H9 (cell line): ENCODE measurements at regions not wholly inside any gene's neighbourhood (a gene's known extent, or its start where the extent isn't known, plus 50 kb on each side); places are given as distances from the start of the nearest gene placed in this dataset.
A peak's percentile ranks its signal among the peaks of the same experiment; 100 is the strongest.

ENCODE experiments used
- DNase-seq: peaks from one replicate; pipeline ENCODE4 v3.0.0-alpha.2; 2017
- H2AFZ ChIP-seq: one replicate; pipeline ENCODE4 v1.6.1; 2013; ENCODE audit warnings: mild to moderate bottlenecking, low read length, control low read depth, moderate library complexity
- H2AK5ac ChIP-seq: 2 replicates; pipeline ENCODE4 v1.6.1; 2013; ENCODE audit warnings: low read length, control low read depth, mixed read lengths; ENCODE audit not compliant: insufficient read length
- H2BK120ac ChIP-seq: one replicate; pipeline ENCODE4 v1.6.1; 2013; ENCODE audit warnings: low read depth, mild to moderate bottlenecking, low read length, control low read depth, inconsistent platforms; ENCODE audit not compliant: poor library complexity, severe bottlenecking
- H2BK12ac ChIP-seq: 2 replicates; pipeline ENCODE4 v1.6.1; 2013; ENCODE audit warnings: low read length, control low read depth, mixed read lengths, low read depth; ENCODE audit not compliant: insufficient read length
- H2BK15ac ChIP-seq: 2 replicates; pipeline ENCODE4 v1.6.1; 2013; ENCODE audit warnings: low read depth, low read length, control low read depth
- H2BK20ac ChIP-seq: one replicate; pipeline ENCODE4 v1.6.1; 2013; ENCODE audit warnings: low read depth, mild to moderate bottlenecking, low read length, control low read depth, inconsistent platforms; ENCODE audit not compliant: poor library complexity, severe bottlenecking
- H2BK5ac ChIP-seq: 2 replicates; pipeline ENCODE4 v1.6.1; 2013; ENCODE audit warnings: low read length, control low read depth, mixed read lengths; ENCODE audit not compliant: insufficient read length
- H3K14ac ChIP-seq: 2 replicates; pipeline ENCODE4 v1.6.1; 2013; ENCODE audit warnings: low read length, control low read depth; ENCODE audit not compliant: insufficient read depth
- H3K18ac ChIP-seq: 2 replicates; pipeline ENCODE4 v1.6.1; 2013; ENCODE audit warnings: low read depth, mild to moderate bottlenecking, mixed read lengths, low read length, control low read depth; ENCODE audit not compliant: insufficient read length
- H3K23ac ChIP-seq: 2 replicates; pipeline ENCODE4 v1.6.1; 2013; ENCODE audit warnings: low read length, control low read depth, mixed read lengths, low read depth; ENCODE audit not compliant: insufficient read length
- H3K23me2 ChIP-seq: 2 replicates; pipeline ENCODE4 v1.6.1; 2013; ENCODE audit warnings: low read depth, mild to moderate bottlenecking, mixed read lengths, low read length, control low read depth; ENCODE audit not compliant: insufficient read length, poor library complexity, severe bottlenecking
- H3K27ac ChIP-seq: 2 replicates; pipeline ENCODE4 v1.5.1; 2013; ENCODE audit warnings: low read length, control low read depth, mixed read lengths, low read depth; ENCODE audit not compliant: insufficient read length
- H3K27me3 ChIP-seq: 2 replicates; pipeline ENCODE4 v1.6.1; 2013; ENCODE audit warnings: low read length, control low read depth, inconsistent platforms; ENCODE audit not compliant: insufficient read depth
- H3K4ac ChIP-seq: 2 replicates; pipeline ENCODE4 v1.6.1; 2013; ENCODE audit warnings: low read depth, mild to moderate bottlenecking, control low read depth, inconsistent platforms, low read length, moderate library complexity
- H3K4me1 ChIP-seq: 2 replicates; pipeline ENCODE4 v1.6.1; 2013; ENCODE audit warnings: low read length, control low read depth, inconsistent platforms; ENCODE audit not compliant: insufficient read depth
- H3K4me2 ChIP-seq: 2 replicates; pipeline ENCODE4 v1.6.1; 2013; ENCODE audit warnings: low read length, control low read depth, mixed read lengths; ENCODE audit not compliant: insufficient read length, insufficient read depth
- H3K56ac ChIP-seq: 2 replicates; pipeline ENCODE4 v1.6.1; 2013; ENCODE audit warnings: low read depth, mild to moderate bottlenecking, mixed read lengths, low read length, control low read depth; ENCODE audit not compliant: insufficient read length
- H3K79me1 ChIP-seq: 2 replicates; pipeline ENCODE4 v1.6.1; 2013; ENCODE audit warnings: low read depth, mild to moderate bottlenecking, moderate library complexity, low read length, control low read depth, inconsistent platforms; ENCODE audit not compliant: insufficient read depth, poor library complexity, severe bottlenecking
- H3K79me2 ChIP-seq: 2 replicates; pipeline ENCODE4 v1.6.1; 2013; ENCODE audit warnings: low read length, control low read depth, inconsistent platforms; ENCODE audit not compliant: insufficient read depth
- H3K9ac ChIP-seq: 2 replicates; pipeline ENCODE4 v1.6.1; 2013; ENCODE audit warnings: low read length, control low read depth, mixed read lengths; ENCODE audit not compliant: insufficient read length; ENCODE audit errors: extremely low read depth
- H3K9me3 ChIP-seq: one replicate; pipeline ENCODE4 v1.6.1; 2013; ENCODE audit warnings: low read depth, low read length, inconsistent platforms; ENCODE audit not compliant: control insufficient read depth
- H3T11ph ChIP-seq: one replicate; pipeline ENCODE4 v1.6.1; 2013; ENCODE audit warnings: mild to moderate bottlenecking, low read length, control low read depth, inconsistent platforms
- H4K20me1 ChIP-seq: one replicate; pipeline ENCODE4 v1.6.1; 2013; ENCODE audit not compliant: control insufficient read depth, insufficient read length, insufficient read depth
- H4K5ac ChIP-seq: 2 replicates; pipeline ENCODE4 v1.6.1; 2013; ENCODE audit warnings: low read depth, mild to moderate bottlenecking, mixed read lengths, low read length, control low read depth; ENCODE audit not compliant: insufficient read length
- H4K8ac ChIP-seq: replicated peaks from 2 replicates; pipeline ENCODE4 v1.6.1; 2013; ENCODE audit warnings: low read length, control low read depth, mixed read lengths, low read depth; ENCODE audit not compliant: insufficient read length
- H4K91ac ChIP-seq: 2 replicates; pipeline ENCODE4 v1.6.1; 2013; ENCODE audit warnings: low read depth, mild to moderate bottlenecking, moderate library complexity, mixed read lengths, low read length, control low read depth; ENCODE audit not compliant: insufficient read length
- H3K27ac Mint-ChIP-seq, 3 experiments: 2 replicates in 2 of 3; 3 replicates in 1 of 3; pipeline ENCODE4 v1.8.0; 2020 to 2021; ENCODE audit warnings: mixed read lengths in 3 of 3, mild to moderate bottlenecking in 1 of 3, moderate library complexity in 1 of 3
- H3K27me3 Mint-ChIP-seq: 2 replicates; pipeline ENCODE4 v1.8.0; 2021; ENCODE audit warnings: low read depth, mild to moderate bottlenecking, moderate library complexity, mixed read lengths
- H3K36me3 Mint-ChIP-seq, 3 experiments: 2 replicates in 2 of 3; 3 replicates in 1 of 3; pipeline ENCODE4 v1.8.0; 2020 to 2021; ENCODE audit warnings: low read depth in 3 of 3, mixed read lengths in 3 of 3; ENCODE audit not compliant: insufficient read depth in 1 of 3
- H3K4me1 Mint-ChIP-seq, 2 experiments: 2 replicates each; pipeline ENCODE4 v1.8.0; 2020; ENCODE audit warnings: mixed read lengths in 2 of 2
- H3K4me3 Mint-ChIP-seq, 2 experiments: 2 replicates in 1 of 2; 3 replicates in 1 of 2; pipeline ENCODE4 v1.8.0; 2020 to 2021; ENCODE audit warnings: mild to moderate bottlenecking in 2 of 2, mixed read lengths in 2 of 2, moderate library complexity in 1 of 2
- H3K9me3 Mint-ChIP-seq, 2 experiments: 2 replicates in 1 of 2; 3 replicates in 1 of 2; pipeline ENCODE4 v1.8.0; 2020; ENCODE audit warnings: mild to moderate bottlenecking in 2 of 2, mixed read lengths in 2 of 2, moderate library complexity in 1 of 2
- CTCF ChIP-seq: fragments of 200-600 bp; sonication (generic); conservative IDR thresholded peaks from 3 replicates; pipeline ENCODE4 v1.8.0; 2021; ENCODE audit warnings: antibody characterized with exemption, mild to moderate bottlenecking
- WGBS: extraction: QIAGEN DNeasy Blood & Tissue Kit; methylation state at CpG from one replicate; pipeline ENCODE4 v1.1.7; 2013; ENCODE audit warnings: missing lambda C conversion rate, low lambda C conversion rate, mixed read lengths; ENCODE audit not compliant: insufficient read length; ENCODE audit errors: extremely low coverage; 5-methylcytosine and 5-hydroxymethylcytosine counted together

- Histone ChIP-seq H3K4me2 (no peak overlapping the region), H4K91ac (no peak overlapping the region), H3K4ac (no peak overlapping the region), H3K56ac (no peak overlapping the region), H3K23ac (no peak overlapping the region), H2BK120ac (no peak overlapping the region), H2BK5ac (no peak overlapping the region), H2BK12ac (no peak overlapping the region), H3T11ph (no peak overlapping the region), H2BK15ac (no peak overlapping the region), H3K14ac (no peak overlapping the region), H3K18ac (no peak overlapping the region), H3K9me3 (no peaks in the 10 kb centered on the region), H2AFZ (no peak overlapping the region), H4K5ac (no peak overlapping the region), H3K4me1 (no peaks in the 10 kb centered on the region), H2BK20ac (no peak overlapping the region), H3K9ac (no peak overlapping the region), H3K27me3 (no peaks in the 10 kb centered on the region), H4K20me1 (no peaks in the 10 kb centered on the region), H3K27ac (no peak overlapping the region), H3K23me2 (no peaks in the 10 kb centered on the region), H3K79me2 (no peaks in the 10 kb centered on the region), H4K8ac (no peak overlapping the region), H2AK5ac (no peak overlapping the region), H3K79me1 (no peaks in the 10 kb centered on the region)
- peaks cover 15 to 16% of the 10 kb centered on the region in 2 experiments for H3K4me1 Mint-ChIP-seq
- DNase-seq, result peak; percentile 39
- H3K4me3 Mint-ChIP-seq, result no peak overlapping the region
- H3K36me3 Mint-ChIP-seq, result no peaks in the 10 kb centered on the region
- TF ChIP-seq CTCF, result no peak
- no CpG with 5 or more reads among the region's 5 CpGs for WGBS
- peaks cover 3% of the 10 kb centered on the region in 2 experiments; a peak in 2 of 5 replicates for H3K9me3 Mint-ChIP-seq
- H3K27me3 Mint-ChIP-seq, result no peaks in the 10 kb centered on the region
- peak overlapping the region in 1 of 3 experiments; percentile 76; a peak in 2 of 7 replicates for H3K27ac Mint-ChIP-seq
Measured at GRCh38 chr3:117523418-117523817, 813.8 kb downstream of the TUSC7 start.
